Stimulated activated naive CD8-positive, alpha-beta T cell treated with anti-CD3 and anti-CD28 coated beads, Interleukin-15, Interleukin-2, amounts not matched to agents 100 ng/mL and 50 ng/mL, for 24 hours (primary cell): ENCODE measurements at regions not wholly inside any gene's neighbourhood (a gene's known extent, or its start where the extent isn't known, plus 50 kb on each side); places are given as distances from the start of the nearest gene placed in this dataset.

Source experiments
- H3K27ac Mint-ChIP-seq: one replicate; pipeline ENCODE4 v1.8.0; 2021; ENCODE audit warnings: mild to moderate bottlenecking, mixed read lengths
- H3K27me3 Mint-ChIP-seq: one replicate; pipeline ENCODE4 v1.8.0; 2021; ENCODE audit warnings: mixed read lengths
- H3K36me3 Mint-ChIP-seq: one replicate; pipeline ENCODE4 v1.8.0; 2021; ENCODE audit warnings: low read depth, mixed read lengths
- H3K4me1 Mint-ChIP-seq: one replicate; pipeline ENCODE4 v1.8.0; 2021; ENCODE audit warnings: low read depth, mixed read lengths
- H3K4me3 Mint-ChIP-seq: one replicate; pipeline ENCODE4 v1.8.0; 2021; ENCODE audit warnings: mild to moderate bottlenecking, mixed read lengths
- H3K9me3 Mint-ChIP-seq: one replicate; pipeline ENCODE4 v1.8.0; 2021; ENCODE audit warnings: mixed read lengths

- no peak overlapping the region for H3K4me3 Mint-ChIP-seq
- H3K27ac Mint-ChIP-seq: no peak overlapping the region
- H3K36me3 Mint-ChIP-seq: no peaks in the 10 kb centered on the region
- H3K9me3 Mint-ChIP-seq: peaks cover 7% of the 10 kb centered on the region
- H3K27me3 Mint-ChIP-seq: no peaks in the 10 kb centered on the region
- H3K4me1 Mint-ChIP-seq: no peaks in the 10 kb centered on the region
Observed at GRCh38 chr16:65355706-65356105, 233.8 kb upstream of the CDH11 start.

- H3K27ac Mint-ChIP-seq: no peak overlapping the region
- H3K9me3 Mint-ChIP-seq: peaks cover 14% of the 10 kb centered on the region
- H3K4me3 Mint-ChIP-seq: no peak overlapping the region
- H3K27me3 Mint-ChIP-seq: no peaks in the 10 kb centered on the region
- no peaks in the 10 kb centered on the region for H3K4me1 Mint-ChIP-seq
- H3K36me3 Mint-ChIP-seq: no peaks in the 10 kb centered on the region
Observed at GRCh38 chr16:65353183-65353582, 231.3 kb upstream of the CDH11 start.

- Mint-ChIP-seq H3K4me3 (no peak overlapping the region), H3K27ac (no peak overlapping the region), H3K4me1 (no peaks in the 10 kb centered on the region), H3K36me3 (no peaks in the 10 kb centered on the region), H3K9me3 (peaks cover 12% of the 10 kb centered on the region), H3K27me3 (no peaks in the 10 kb centered on the region)
Observed at GRCh38 chr16:65349626-65350025, 227.8 kb upstream of the CDH11 start.

- no peaks in the 10 kb centered on the region for H3K27me3 Mint-ChIP-seq
- no peaks in the 10 kb centered on the region for H3K4me1 Mint-ChIP-seq
Observed at GRCh38 chr16:65343556-65343955, 221.7 kb upstream of the CDH11 start.

GRCh38 chr16:65342231-65342866 is 220.5 kb upstream of the CDH11 start:
- Mint-ChIP-seq H3K4me3 (no peak overlapping the region), H3K27me3 (no peaks in the 10 kb centered on the region), H3K36me3 (no peaks in the 10 kb centered on the region), H3K27ac (no peak overlapping the region), H3K9me3 (peaks cover 6% of the 10 kb centered on the region), H3K4me1 (no peaks in the 10 kb centered on the region)

More at GRCh38 chr16:65343556-65343955, 221.7 kb upstream of the CDH11 start:
- Mint-ChIP-seq H3K27ac (no peak overlapping the region), H3K36me3 (no peaks in the 10 kb centered on the region), H3K9me3 (peaks cover 14% of the 10 kb centered on the region), H3K4me3 (no peak overlapping the region)

GRCh38 chr16:65339062-65339461 is 217.2 kb upstream of the CDH11 start:
- Mint-ChIP-seq H3K27ac (no peak overlapping the region), H3K4me3 (no peak overlapping the region), H3K36me3 (no peaks in the 10 kb centered on the region), H3K27me3 (no peaks in the 10 kb centered on the region), H3K9me3 (peaks cover 13% of the 10 kb centered on the region), H3K4me1 (no peaks in the 10 kb centered on the region)

- Mint-ChIP-seq H3K4me1 (no peaks in the 10 kb centered on the region), H3K4me3 (no peak overlapping the region), H3K36me3 (no peaks in the 10 kb centered on the region), H3K9me3 (peaks cover 13% of the 10 kb centered on the region), H3K27me3 (no peaks in the 10 kb centered on the region), H3K27ac (no peak overlapping the region)
Observed at GRCh38 chr16:65336160-65336559, 214.3 kb upstream of the CDH11 start.

GRCh38 chr16:65334081-65334480 is 212.2 kb upstream of the CDH11 start:
- Mint-ChIP-seq H3K36me3 (no peaks in the 10 kb centered on the region), H3K4me1 (no peaks in the 10 kb centered on the region), H3K27ac (no peak overlapping the region), H3K4me3 (no peak overlapping the region), H3K27me3 (no peaks in the 10 kb centered on the region), H3K9me3 (peaks cover 10% of the 10 kb centered on the region)

- Mint-ChIP-seq H3K9me3 (peaks cover 10% of the 10 kb centered on the region), H3K4me1 (no peaks in the 10 kb centered on the region), H3K4me3 (no peak overlapping the region), H3K27me3 (no peaks in the 10 kb centered on the region), H3K36me3 (no peaks in the 10 kb centered on the region), H3K27ac (no peak overlapping the region)
Observed at GRCh38 chr16:65333283-65333682, 211.4 kb upstream of the CDH11 start.

- Mint-ChIP-seq H3K36me3 (no peaks in the 10 kb centered on the region), H3K27me3 (no peaks in the 10 kb centered on the region), H3K9me3 (peaks cover 9% of the 10 kb centered on the region), H3K4me1 (no peaks in the 10 kb centered on the region), H3K4me3 (no peak overlapping the region), H3K27ac (no peak overlapping the region)
Observed at GRCh38 chr16:65327346-65327745, 205.5 kb upstream of the CDH11 start.

GRCh38 chr16:65323655-65324237 is 201.9 kb upstream of the CDH11 start:
- Mint-ChIP-seq H3K36me3 (no peaks in the 10 kb centered on the region), H3K4me1 (no peaks in the 10 kb centered on the region), H3K9me3 (peaks cover 6% of the 10 kb centered on the region), H3K27ac (no peak overlapping the region), H3K27me3 (no peaks in the 10 kb centered on the region), H3K4me3 (no peak overlapping the region)

- no peaks in the 10 kb centered on the region for H3K9me3 Mint-ChIP-seq
- H3K27ac Mint-ChIP-seq: no peak overlapping the region
- H3K36me3 Mint-ChIP-seq: no peaks in the 10 kb centered on the region
- no peak overlapping the region for H3K4me3 Mint-ChIP-seq
- H3K27me3 Mint-ChIP-seq: no peaks in the 10 kb centered on the region
- H3K4me1 Mint-ChIP-seq: no peaks in the 10 kb centered on the region
Observed at GRCh38 chr16:65319621-65320231, 197.9 kb upstream of the CDH11 start.

GRCh38 chr16:65318590-65319257 is 196.9 kb upstream of the CDH11 start:
- no peaks in the 10 kb centered on the region for H3K9me3 Mint-ChIP-seq
- H3K36me3 Mint-ChIP-seq: no peaks in the 10 kb centered on the region
- no peaks in the 10 kb centered on the region for H3K4me1 Mint-ChIP-seq
- H3K4me3 Mint-ChIP-seq: no peak overlapping the region
- H3K27me3 Mint-ChIP-seq: no peaks in the 10 kb centered on the region
- no peak overlapping the region for H3K27ac Mint-ChIP-seq

- Mint-ChIP-seq H3K9me3 (no peaks in the 10 kb centered on the region), H3K36me3 (no peaks in the 10 kb centered on the region), H3K27me3 (no peaks in the 10 kb centered on the region), H3K4me3 (no peak overlapping the region), H3K27ac (no peak overlapping the region), H3K4me1 (no peaks in the 10 kb centered on the region)
Observed at GRCh38 chr16:65318138-65318537, 196.3 kb upstream of the CDH11 start.

- Mint-ChIP-seq H3K4me3 (no peak overlapping the region), H3K9me3 (no peaks in the 10 kb centered on the region), H3K36me3 (no peaks in the 10 kb centered on the region), H3K27me3 (no peaks in the 10 kb centered on the region), H3K4me1 (no peaks in the 10 kb centered on the region), H3K27ac (no peak overlapping the region)
Observed at GRCh38 chr16:65316808-65317207, 194.9 kb upstream of the CDH11 start.
